Spleen (tissue), 11 donors: ENCODE measurements at regions not wholly inside any gene's neighbourhood (a gene's known extent, or its start where the extent isn't known, plus 50 kb on each side); places are given as distances from the start of the nearest gene placed in this dataset.
A peak's percentile ranks its signal among the peaks of the same experiment; 100 is the strongest.

Experiments used
- DNase-seq: peaks from one replicate; pipeline ENCODE4 v3.0.0-alpha.2; 2020
- H3K27ac ChIP-seq, 8 donors: fragments of 200-600 bp; sonication (generic) in 7 of 8; 1 replicate in 4 of 8; 2 replicates in 4 of 8; pipeline versions ENCODE4 v1.5.0 to v1.8.0; 2016 to 2021; ENCODE audit warnings: inconsistent platforms in 4 of 8, mild to moderate bottlenecking in 4 of 8, moderate library complexity in 1 of 8
- H3K27me3 ChIP-seq, 7 donors: fragments of 200-600 bp; sonication (generic) in 6 of 7; replicated peaks in 1 of 7; 1 replicate in 4 of 7; 2 replicates in 3 of 7; pipeline versions ENCODE4 v1.5.0 to v1.8.0; 2016 to 2021; ENCODE audit warnings: inconsistent platforms in 3 of 7, mild to moderate bottlenecking in 1 of 7
- H3K36me3 ChIP-seq, 6 donors: fragments of 200-600 bp; sonication (generic) in 5 of 6; 1 replicate in 4 of 6; 2 replicates in 2 of 6; pipeline versions ENCODE4 v1.5.0 to v1.8.0; 2016 to 2021; ENCODE audit warnings: inconsistent platforms in 2 of 6
- H3K4me1 ChIP-seq, 6 donors: fragments of 200-600 bp; sonication (generic) in 5 of 6; 1 replicate in 3 of 6; 2 replicates in 3 of 6; pipeline versions ENCODE4 v1.5.0 to v1.8.0; 2016 to 2021; ENCODE audit warnings: inconsistent platforms in 3 of 6
- H3K4me3 ChIP-seq, 8 donors: fragments of 200-600 bp; sonication (generic) in 7 of 8; 1 replicate in 4 of 8; 2 replicates in 4 of 8; pipeline versions ENCODE4 v1.5.0 to v1.8.0; 2016 to 2021; ENCODE audit warnings: inconsistent platforms in 4 of 8, mild to moderate bottlenecking in 4 of 8, moderate library complexity in 2 of 8
- H3K9me3 ChIP-seq, 8 donors: fragments of 200-600 bp; sonication (generic) in 7 of 8; 1 replicate in 4 of 8; 2 replicates in 4 of 8; pipeline versions ENCODE4 v1.5.0 to v1.8.0; 2016 to 2021; ENCODE audit warnings: inconsistent platforms in 4 of 8
- CTCF ChIP-seq, 11 experiments: fragments of 200-600 bp in 7 of 11; fragments of 450-650 bp in 4 of 11; sonication (generic) in 4 of 11; IDR thresholded peaks in 8 of 11; conservative IDR thresholded peaks in 3 of 11; 1 replicate in 7 of 11; 2 replicates in 4 of 11; pipeline versions ENCODE4 v1.4.0 to v1.8.0; 2016 to 2021; ENCODE audit warnings: antibody characterized with exemption in 11 of 11, inconsistent platforms in 4 of 11, mild to moderate bottlenecking in 1 of 11
- POLR2A ChIP-seq, 3 donors: fragments of 450-650 bp; IDR thresholded peaks; one replicate each; pipeline ENCODE4 v1.5.1; 2017; ENCODE audit warnings: antibody characterized with exemption in 3 of 3, mild to moderate bottlenecking in 1 of 3
- POLR2AphosphoS5 ChIP-seq, 3 donors: sonication (generic); formaldehyde crosslinking; IDR thresholded peaks; one replicate each; pipeline ENCODE4 v1.5.1; 2017; ENCODE audit warnings: antibody characterized with exemption in 3 of 3
- WGBS, 5 donors: extraction: QIAGEN DNeasy Blood & Tissue Kit in 3 of 5; methylation state at CpG; one replicate each; pipeline versions ENCODE4 v1.1.5 to v1.1.7; 2013 to 2018; 5-methylcytosine and 5-hydroxymethylcytosine counted together
- intact Hi-C: fragments of 100-400 bp; cut with DNase I; formaldehyde crosslinking; loops from one replicate; pipeline ENCODE4 v1.15.0; 2023; ENCODE audit warnings: low total_unique reads
- donor health status: healthy with polysubstance abuse.
- donor health status: DM: no; HTN: no; CAD: no; lungs with moderate emphysema.
- donor health status: DM: no; HTN: no; CAD: no.
- donor health status: Bipolar disorder and iron deficiency.
- donor health status: healthy.
- donor health status: DM: no; HTN: no; CAD: no.
- donor health status: DM: yes; HTN: yes; CAD: no.

- TF ChIP-seq POLR2A (IDR thresholded peaks at IDR 0.05) (no peak), CTCF (IDR thresholded peaks at IDR 0.05 in 8 of 11, conservative IDR thresholded peaks at IDR 0.05 in 3 of 11) (no peak), POLR2AphosphoS5 (IDR thresholded peaks at IDR 0.05) (peak in 1 of 3 donors; percentile 29)
- H3K9me3 ChIP-seq, result no peaks in the 10 kb centered on the region
- intact Hi-C loops, result no loop called here
- 61 to 74% (median 69%) methylated on average over 10 of the region's 10 CpGs for WGBS, 5 donors
- DNase-seq, result no peak
- H3K4me1 ChIP-seq, result peaks cover 0 to 11% (median 0%) of the 10 kb centered on the region in 6 donors
- peak overlapping the region in 5 of 8 donors; percentile 7 to 65 (median 56) for H3K27ac ChIP-seq
- H3K27me3 ChIP-seq, result peaks cover 0 to 1% (median 0%) of the 10 kb centered on the region in 7 donors
- no peaks in the 10 kb centered on the region for H3K36me3 ChIP-seq
- H3K4me3 ChIP-seq, result no peak overlapping the region
Observed at GRCh38 chr2:105674859-105675541, 69.7 kb upstream of the NCK2 start.

- Histone ChIP-seq H3K9me3 (peaks cover 0 to 2% (median 0%) of the 10 kb centered on the region in 8 donors), H3K36me3 (no peaks in the 10 kb centered on the region), H3K27ac (peak overlapping the region in 6 of 8 donors; percentile 7 to 65 (median 52)), H3K4me1 (peaks cover 0 to 11% (median 0%) of the 10 kb centered on the region in 6 donors), H3K27me3 (no peaks in the 10 kb centered on the region), H3K4me3 (no peak overlapping the region)
- intact Hi-C loops, result no loop called here
- WGBS, 5 donors, result 58 to 79% (median 69%) methylated on average over 7 of the region's 7 CpGs
- no peak for DNase-seq
- no peak for TF ChIP-seq POLR2A (IDR thresholded peaks at IDR 0.05)
- no peak for TF ChIP-seq CTCF (IDR thresholded peaks at IDR 0.05 in 8 of 11, conservative IDR thresholded peaks at IDR 0.05 in 3 of 11)
- TF ChIP-seq POLR2AphosphoS5 (IDR thresholded peaks at IDR 0.05), result peak in 1 of 3 donors; percentile 45
Observed at GRCh38 chr2:105674401-105674800, 70.3 kb upstream of the NCK2 start.

GRCh38 chr2:105671156-105671555 is 73.6 kb upstream of the NCK2 start:
- H3K4me3 ChIP-seq, result no peak overlapping the region
- H3K36me3 ChIP-seq, result no peaks in the 10 kb centered on the region
- TF ChIP-seq CTCF (IDR thresholded peaks at IDR 0.05 in 8 of 11, conservative IDR thresholded peaks at IDR 0.05 in 3 of 11) (no peak), POLR2AphosphoS5 (IDR thresholded peaks at IDR 0.05) (no peak), POLR2A (IDR thresholded peaks at IDR 0.05) (no peak)
- no peak for DNase-seq
- no peak overlapping the region for H3K27ac ChIP-seq
- intact Hi-C loops, result no loop called here
- 81 to 92% (median 87%) methylated on average over 8 of the region's 8 CpGs for WGBS, 5 donors
- no peaks in the 10 kb centered on the region for H3K27me3 ChIP-seq
- peaks cover 0 to 28% (median 17%) of the 10 kb centered on the region in 8 donors for H3K9me3 ChIP-seq
- H3K4me1 ChIP-seq, result peaks cover 0 to 11% (median 0%) of the 10 kb centered on the region in 6 donors

- peaks cover 0 to 45% (median 35%) of the 10 kb centered on the region in 8 donors for H3K9me3 ChIP-seq
- TF ChIP-seq POLR2A (IDR thresholded peaks at IDR 0.05) (no peak), POLR2AphosphoS5 (IDR thresholded peaks at IDR 0.05) (no peak), CTCF (IDR thresholded peaks at IDR 0.05 in 8 of 11, conservative IDR thresholded peaks at IDR 0.05 in 3 of 11) (no peak)
- no peak overlapping the region for H3K27ac ChIP-seq
- no peak overlapping the region for H3K4me3 ChIP-seq
- no peak for DNase-seq
- intact Hi-C loops, result no loop called here
- no peaks in the 10 kb centered on the region for H3K36me3 ChIP-seq
- no peaks in the 10 kb centered on the region for H3K27me3 ChIP-seq
- H3K4me1 ChIP-seq, result peaks cover 0 to 4% (median 0%) of the 10 kb centered on the region in 6 donors
- WGBS, 5 donors, result 94 to 99% (median 95%) methylated on average over 4 of the region's 4 CpGs
Observed at GRCh38 chr2:105669384-105669891, 75.3 kb upstream of the NCK2 start.
